Effector memory CD4-positive, alpha-beta T cell (primary cell): ENCODE measurements at regions not wholly inside any gene's neighbourhood (a gene's known extent, or its start where the extent isn't known, plus 50 kb on each side); places are given as distances from the start of the nearest gene placed in this dataset.
"Not testable (repeated sequence)": the region's sequence is repeated elsewhere in the genome, so short reads cannot be mapped to it uniquely, and the experiment has no call there.

ENCODE experiments used
- DNase-seq, 3 donors: peaks; one replicate each; pipeline ENCODE4 v3.0.0-alpha.2; 2020
- H3K27ac ChIP-seq: 2 replicates; pipeline ENCODE4 v1.7.0; 2013; ENCODE audit warnings: mild to moderate bottlenecking, low read length, moderate library complexity; ENCODE audit not compliant: insufficient read depth, poor library complexity, severe bottlenecking
- H3K27me3 ChIP-seq: replicated peaks from 2 replicates; pipeline ENCODE4 v1.7.0; 2013; ENCODE audit warnings: mild to moderate bottlenecking, low read length; ENCODE audit not compliant: insufficient read depth, control insufficient read depth, poor library complexity, severe bottlenecking
- H3K36me3 ChIP-seq: 2 replicates; pipeline ENCODE4 v1.7.0; 2013; ENCODE audit warnings: mild to moderate bottlenecking, low read length, moderate library complexity; ENCODE audit not compliant: control insufficient read depth, insufficient read depth
- H3K4me1 ChIP-seq: 2 replicates; pipeline ENCODE4 v1.7.0; 2013; ENCODE audit warnings: low read length, mild to moderate bottlenecking; ENCODE audit not compliant: control insufficient read depth, insufficient read depth, poor library complexity, severe bottlenecking
- H3K4me3 ChIP-seq: 2 replicates; pipeline ENCODE4 v1.7.0; 2013; ENCODE audit warnings: low read length, low read depth, mild to moderate bottlenecking; ENCODE audit not compliant: insufficient read depth, poor library complexity, severe bottlenecking
- H3K9me3 ChIP-seq: 2 replicates; pipeline ENCODE4 v1.7.0; 2013; ENCODE audit warnings: mild to moderate bottlenecking, low read length, moderate library complexity; ENCODE audit not compliant: control insufficient read depth

GRCh38 chr18:62648045-62648678 lies 67.2 kb upstream of the PHLPP1 start:
- no peak for DNase-seq
- no peaks in the 10 kb centered on the region for H3K27me3 ChIP-seq
- H3K4me1 ChIP-seq, result no peaks in the 10 kb centered on the region
- no peaks in the 10 kb centered on the region for H3K36me3 ChIP-seq
- no peak overlapping the region for H3K27ac ChIP-seq
- H3K9me3 ChIP-seq, result no peaks in the 10 kb centered on the region
- H3K4me3 ChIP-seq, result no peak overlapping the region

- DNase-seq, result no peak
- no peaks in the 10 kb centered on the region for H3K27me3 ChIP-seq
- H3K9me3 ChIP-seq, result no peaks in the 10 kb centered on the region
- no peaks in the 10 kb centered on the region for H3K4me1 ChIP-seq
- H3K36me3 ChIP-seq, result no peaks in the 10 kb centered on the region
- no peak overlapping the region for H3K4me3 ChIP-seq
- no peak overlapping the region for H3K27ac ChIP-seq
These were observed 63.9 kb upstream of the PHLPP1 start for GRCh38 chr18:62651276-62652056.

- not testable (repeated sequence) for H3K27me3 ChIP-seq, H3K36me3 ChIP-seq, DNase-seq
These were observed 63.2 kb upstream of the PHLPP1 start for GRCh38 chr18:62652057-62652629.

GRCh38 chr18:62655520-62656219 lies 59.7 kb upstream of the PHLPP1 start:
- no peak for DNase-seq
- Histone ChIP-seq H3K36me3 (no peaks in the 10 kb centered on the region), H3K27me3 (no peaks in the 10 kb centered on the region), H3K9me3 (no peaks in the 10 kb centered on the region), H3K4me1 (no peaks in the 10 kb centered on the region), H3K27ac (no peak overlapping the region), H3K4me3 (no peak overlapping the region)

More at GRCh38 chr18:62652057-62652629, 63.2 kb upstream of the PHLPP1 start:
- not testable (repeated sequence) for H3K27ac ChIP-seq, H3K4me3 ChIP-seq, H3K4me1 ChIP-seq, H3K9me3 ChIP-seq

GRCh38 chr18:62658028-62658427 lies 57.3 kb upstream of the PHLPP1 start:
- H3K4me3 ChIP-seq, result no peak overlapping the region
- no peaks in the 10 kb centered on the region for H3K4me1 ChIP-seq
- H3K27ac ChIP-seq, result no peak overlapping the region
- no peaks in the 10 kb centered on the region for H3K27me3 ChIP-seq
- H3K9me3 ChIP-seq, result no peaks in the 10 kb centered on the region
- DNase-seq, result no peak
- no peaks in the 10 kb centered on the region for H3K36me3 ChIP-seq

GRCh38 chr18:62659698-62660097 lies 55.6 kb upstream of the PHLPP1 start:
- no peak for DNase-seq
- Histone ChIP-seq H3K9me3 (no peaks in the 10 kb centered on the region), H3K4me3 (no peak overlapping the region), H3K27me3 (no peaks in the 10 kb centered on the region), H3K36me3 (no peaks in the 10 kb centered on the region), H3K4me1 (no peaks in the 10 kb centered on the region), H3K27ac (no peak overlapping the region)

- H3K4me3 ChIP-seq, result no peak overlapping the region
- H3K4me1 ChIP-seq, result no peaks in the 10 kb centered on the region
- DNase-seq, result no peak
- H3K9me3 ChIP-seq, result no peaks in the 10 kb centered on the region
- H3K27ac ChIP-seq, result no peak overlapping the region
- H3K27me3 ChIP-seq, result no peaks in the 10 kb centered on the region
- no peaks in the 10 kb centered on the region for H3K36me3 ChIP-seq
These were observed 54.6 kb upstream of the PHLPP1 start for GRCh38 chr18:62660691-62661090.

- no peak for DNase-seq
- H3K4me1 ChIP-seq, result no peaks in the 10 kb centered on the region
- H3K9me3 ChIP-seq, result no peaks in the 10 kb centered on the region
These were observed 51.5 kb upstream of the PHLPP1 start for GRCh38 chr18:62663731-62664336.

GRCh38 chr18:62664414-62664813 lies 50.9 kb upstream of the PHLPP1 start:
- Histone ChIP-seq H3K4me3 (no peak overlapping the region), H3K27ac (no peak overlapping the region), H3K36me3 (no peaks in the 10 kb centered on the region), H3K4me1 (no peaks in the 10 kb centered on the region), H3K27me3 (no peaks in the 10 kb centered on the region), H3K9me3 (no peaks in the 10 kb centered on the region)
- no peak for DNase-seq

More at GRCh38 chr18:62663731-62664336, 51.5 kb upstream of the PHLPP1 start:
- H3K27me3 ChIP-seq, result no peaks in the 10 kb centered on the region
- no peak overlapping the region for H3K27ac ChIP-seq
- H3K4me3 ChIP-seq, result no peak overlapping the region
- no peaks in the 10 kb centered on the region for H3K36me3 ChIP-seq
